C4-2B (cell line): ENCODE measurements at regions not wholly inside any gene's neighbourhood (a gene's known extent, or its start where the extent isn't known, plus 50 kb on each side); places are given as distances from the start of the nearest gene placed in this dataset.

Experiments
- ZFX ChIP-seq: fragments of 450-650 bp; IDR thresholded peaks from 2 replicates; pipeline ENCODE4 v1.6.1; 2017
- TF ChIP-seq, protein P1 (sequence below): fragments of 450-650 bp; conservative IDR thresholded peaks from 2 replicates; pipeline ENCODE4 v1.5.1; 2017; ENCODE audit warnings: mild to moderate bottlenecking

- TF ChIP-seq, protein P1, sequence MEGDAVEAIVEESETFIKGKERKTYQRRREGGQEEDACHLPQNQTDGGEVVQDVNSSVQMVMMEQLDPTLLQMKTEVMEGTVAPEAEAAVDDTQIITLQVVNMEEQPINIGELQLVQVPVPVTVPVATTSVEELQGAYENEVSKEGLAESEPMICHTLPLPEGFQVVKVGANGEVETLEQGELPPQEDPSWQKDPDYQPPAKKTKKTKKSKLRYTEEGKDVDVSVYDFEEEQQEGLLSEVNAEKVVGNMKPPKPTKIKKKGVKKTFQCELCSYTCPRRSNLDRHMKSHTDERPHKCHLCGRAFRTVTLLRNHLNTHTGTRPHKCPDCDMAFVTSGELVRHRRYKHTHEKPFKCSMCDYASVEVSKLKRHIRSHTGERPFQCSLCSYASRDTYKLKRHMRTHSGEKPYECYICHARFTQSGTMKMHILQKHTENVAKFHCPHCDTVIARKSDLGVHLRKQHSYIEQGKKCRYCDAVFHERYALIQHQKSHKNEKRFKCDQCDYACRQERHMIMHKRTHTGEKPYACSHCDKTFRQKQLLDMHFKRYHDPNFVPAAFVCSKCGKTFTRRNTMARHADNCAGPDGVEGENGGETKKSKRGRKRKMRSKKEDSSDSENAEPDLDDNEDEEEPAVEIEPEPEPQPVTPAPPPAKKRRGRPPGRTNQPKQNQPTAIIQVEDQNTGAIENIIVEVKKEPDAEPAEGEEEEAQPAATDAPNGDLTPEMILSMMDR = no peak
- no peak for TF ChIP-seq ZFX
Observed at GRCh38 chr5:61866930-61867329, 439.1 kb upstream of the KIF2A start.
